Panc1 (cell line): ENCODE measurements at regions not wholly inside any gene's neighbourhood (a gene's known extent, or its start where the extent isn't known, plus 50 kb on each side); places are given as distances from the start of the nearest gene placed in this dataset.
"Not testable (repeated sequence)": the region's sequence is repeated elsewhere in the genome, so short reads cannot be mapped to it uniquely, and the experiment has no call there.

Experiments
- ATAC-seq: fragments of 200-7000 bp; cut with Tn5 transposase; 2 replicates; pipeline ENCODE4 v1.9.1; 2020; ENCODE audit warnings: mild to moderate bottlenecking, moderate library complexity
- BruUV-seq: library from RNA; stranded (reverse); fragments of 400-500 nt; replicated peaks from 2 replicates; lab custom pipeline; 2021; lab: Mats Ljungman, UMichigan
- CTCF ChIA-PET: fragments of 300-600 bp; sonication (Branson Sonifier 250); formaldehyde crosslinking; loops from one replicate; lab custom pipeline; 2022; ENCODE audit warnings: antibody characterized with exemption; lab: Charles Lee
- POLR2A ChIA-PET: fragments of 300-600 bp; sonication (Branson Sonifier 250); formaldehyde crosslinking; loops from one replicate; lab custom pipeline; 2022; ENCODE audit warnings: antibody characterized with exemption; lab: Charles Lee
- DNase-seq: peaks from one replicate; pipeline ENCODE4 v3.0.0-alpha.2; 2010; ENCODE audit warnings: low read depth, low spot score
- H3K27ac ChIP-seq: 2 replicates; pipeline ENCODE4 v1.5.1; 2011; ENCODE audit warnings: mild to moderate bottlenecking, low read length, inconsistent platforms
- H3K27me3 ChIP-seq: fragments of 200-500 bp; sonication (Bioruptor generic); 2 replicates; pipeline ENCODE4 v1.6.0; 2014; ENCODE audit warnings: low read length, inconsistent platforms; ENCODE audit not compliant: control insufficient read depth, insufficient read depth
- H3K36me3 ChIP-seq: fragments of 200-500 bp; sonication (Bioruptor generic); 2 replicates; pipeline ENCODE4 v1.5.1; 2014; ENCODE audit warnings: inconsistent platforms, mild to moderate bottlenecking, low read length, moderate library complexity; ENCODE audit not compliant: control insufficient read depth, insufficient read depth
- H3K4me1 ChIP-seq: 2 replicates; pipeline ENCODE4 v1.5.1; 2011; ENCODE audit warnings: inconsistent platforms, mild to moderate bottlenecking, low read length, moderate library complexity; ENCODE audit not compliant: control insufficient read depth, insufficient read depth
- H3K4me3 ChIP-seq, 2 experiments: 2 replicates each; pipeline ENCODE4 v1.5.1; 2011 to 2012; ENCODE audit warnings: low read depth in 2 of 2, low read length in 2 of 2, mild to moderate bottlenecking in 2 of 2, inconsistent platforms in 1 of 2, moderate library complexity in 1 of 2
- H3K9me3 ChIP-seq: fragments of 200-500 bp; sonication (Bioruptor generic); 2 replicates; pipeline ENCODE4 v1.5.1; 2014; ENCODE audit warnings: low read depth, mild to moderate bottlenecking, inconsistent platforms, low read length, moderate library complexity; ENCODE audit not compliant: control insufficient read depth, insufficient read depth
- CTCF ChIP-seq: fragments of 450-650 bp; IDR thresholded peaks from 2 replicates; pipeline ENCODE4 v1.5.1; 2017; ENCODE audit warnings: mild to moderate bottlenecking
- POLR2AphosphoS5 ChIP-seq: IDR thresholded peaks from 2 replicates; pipeline ENCODE4 v1.6.1; 2012; ENCODE audit warnings: mild to moderate bottlenecking, low read depth, low read length, moderate library complexity
- REST ChIP-seq, 2 experiments: IDR thresholded peaks; 2 replicates each; pipeline ENCODE4 v1.6.1; 2011 to 2012; ENCODE audit warnings: low read depth in 2 of 2, control low read depth in 1 of 2, low read length in 1 of 2, mild to moderate bottlenecking in 1 of 2, moderate library complexity in 1 of 2; ENCODE audit not compliant: insufficient read depth in 1 of 2
- SIN3A ChIP-seq: IDR thresholded peaks from 2 replicates; pipeline ENCODE4 v1.6.1; 2012; ENCODE audit warnings: low read depth, mild to moderate bottlenecking, low read length, moderate library complexity, borderline replicate concordance; ENCODE audit not compliant: insufficient read depth
- TCF7L2 ChIP-seq: IDR thresholded peaks from 2 replicates; pipeline ENCODE4 v1.6.1; 2011; ENCODE audit warnings: mild to moderate bottlenecking, low read depth, low read length, inconsistent platforms
- in situ Hi-C: cut with HindIII; loops from 2 replicates; pipeline ENCODE4 v1.10.0; 2016; ENCODE audit warnings: low sequenced_read_pairs, low pct_unique_long_range_greater_than_20kb
- intact Hi-C: fragments of 100-400 bp; cut with micrococcal nuclease; formaldehyde crosslinking; loops from one replicate; pipeline ENCODE4 v1.10.0; 2022; ENCODE audit not compliant: unreplicated experiment

GRCh38 chr3:193148688-193149473 is 92.1 kb upstream of the PLAAT1 start:
- no peaks in the 10 kb centered on the region for H3K4me1 ChIP-seq

GRCh38 chr3:193149998-193150397 is 91.0 kb upstream of the PLAAT1 start:
- ChIA-PET POLR2A (no interaction called here), CTCF (no interaction called here)
- intact Hi-C loops, result no loop called here
- DNase-seq (no peak), ATAC-seq (no peak)
- Histone ChIP-seq H3K27ac (no peak overlapping the region), H3K4me3 (no peak overlapping the region), H3K9me3 (no peaks in the 10 kb centered on the region), H3K36me3 (no peaks in the 10 kb centered on the region), H3K4me1 (no peaks in the 10 kb centered on the region), H3K27me3 (no peaks in the 10 kb centered on the region)
- TF ChIP-seq POLR2AphosphoS5 (no peak), TCF7L2 (no peak), REST (IDR thresholded peaks at IDR 0.05; ENCODE audit: insufficient read depth in 1 of 2, low read depth in 2 of 2, low read length in 1 of 2) (no peak), CTCF (no peak), SIN3A (no peak)
- in situ Hi-C loops, result no loop called here
- no TSS peak for BruUV-seq

More at GRCh38 chr3:193148688-193149473, 92.1 kb upstream of the PLAAT1 start:
- DNase-seq (no peak), ATAC-seq (no peak)
- in situ Hi-C loops (no loop called here), intact Hi-C loops (no loop called here)
- Histone ChIP-seq H3K27ac (no peak overlapping the region), H3K9me3 (no peaks in the 10 kb centered on the region), H3K36me3 (no peaks in the 10 kb centered on the region), H3K4me3 (no peak overlapping the region), H3K27me3 (no peaks in the 10 kb centered on the region)
- ChIA-PET CTCF (no interaction called here), POLR2A (no interaction called here)
- no TSS peak for BruUV-seq
- TF ChIP-seq SIN3A (no peak), REST (IDR thresholded peaks at IDR 0.05; ENCODE audit: insufficient read depth in 1 of 2, low read depth in 2 of 2, low read length in 1 of 2) (no peak), TCF7L2 (no peak), CTCF (no peak), POLR2AphosphoS5 (no peak)

GRCh38 chr3:193155044-193155781 is 85.8 kb upstream of the PLAAT1 start:
- H3K4me3 ChIP-seq, H3K9me3 ChIP-seq, H3K27me3 ChIP-seq, DNase-seq, BruUV-seq, H3K36me3 ChIP-seq, in situ Hi-C loops, ATAC-seq, intact Hi-C loops, H3K27ac ChIP-seq, CTCF ChIA-PET, H3K4me1 ChIP-seq, POLR2A ChIA-PET: not testable (repeated sequence)
